ENCODE measurements at regions not wholly inside any gene's neighbourhood (a gene's known extent, or its start where the extent isn't known, plus 50 kb on each side); places are given as distances from the start of the nearest gene placed in this dataset.

DNA sequence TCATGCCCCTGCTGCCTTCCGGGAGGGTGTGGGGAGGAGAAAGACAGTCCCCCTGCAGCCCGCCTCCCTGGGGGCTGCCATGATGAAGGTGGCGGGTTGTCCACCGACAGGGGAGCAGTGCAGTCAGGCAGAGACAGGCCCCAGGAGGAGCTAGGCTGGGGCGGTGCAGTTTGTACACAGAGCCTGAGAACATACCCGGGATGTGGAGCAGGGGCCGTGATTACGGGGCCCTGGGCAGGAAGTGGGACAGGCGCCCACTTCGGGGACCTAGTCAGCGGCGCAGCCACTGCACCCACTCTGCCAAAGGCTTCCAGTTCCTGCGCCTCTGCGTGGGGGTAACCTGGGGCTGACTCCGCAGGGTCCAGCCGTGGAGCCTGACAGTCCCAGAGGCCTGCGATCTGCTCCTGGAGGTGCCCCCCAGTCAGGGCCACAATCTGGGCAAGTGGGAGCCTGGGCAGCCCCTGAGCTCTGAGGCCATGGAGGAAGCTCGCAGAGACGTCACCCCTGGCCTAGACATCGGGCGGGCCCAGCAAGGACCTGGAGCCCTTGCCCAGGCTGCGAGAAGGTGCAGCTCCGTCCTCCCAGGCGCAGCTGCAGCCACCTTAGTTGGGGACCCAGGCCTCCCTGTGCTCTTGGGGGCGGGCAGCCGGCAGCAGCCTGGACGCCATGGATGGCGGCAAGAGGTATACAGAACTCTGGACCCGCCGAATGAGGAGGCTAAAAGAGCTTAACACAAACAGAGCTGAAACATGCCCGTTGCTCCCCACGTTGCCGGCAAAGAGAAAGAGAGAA, 1356.8 kb downstream of the XPNPEP1 start:
- Histone ChIP-seq H2AK5ac (ENCODE audit: low read depth, low read length) (no peak overlapping the region), H3K4me3 (ENCODE audit: extremely low read depth in 1 of 4, insufficient read depth in 2 of 4, low read depth in 3 of 4, low read length in 4 of 4) (no peak overlapping the region), H3K23me2 (ENCODE audit: low read depth, low read length) (no peaks in the 10 kb centered on the region; the same call in 1 of the 2 replicates), H3K56ac (replicated peaks; ENCODE audit: insufficient read length, low read depth, low read length) (no peak overlapping the region), H3K4me1 (replicated peaks in 1 of 4; ENCODE audit: control insufficient read depth in 3 of 4, insufficient read depth in 4 of 4, low read length in 3 of 4) (no peaks in the 10 kb centered on the region), H2AFZ (ENCODE audit: low read length) (peak overlapping the region; percentile 29; the same call in 1 of the 2 replicates), H3K23ac (ENCODE audit: insufficient read length) (no peak overlapping the region), H2BK20ac (ENCODE audit: low read length) (no peak overlapping the region), H3K79me1 (ENCODE audit: low read depth, low read length) (no peaks in the 10 kb centered on the region), H3K4me2 (ENCODE audit: insufficient read depth in 1 of 2, low read depth in 2 of 2, low read length in 2 of 2) (no peak overlapping the region), H2BK5ac (ENCODE audit: low read depth, low read length) (no peak overlapping the region), H2BK120ac (replicated peaks; ENCODE audit: low read depth, low read length) (no peak overlapping the region), H3K14ac (ENCODE audit: insufficient read length) (no peak overlapping the region), H2BK15ac (ENCODE audit: low read length) (no peak overlapping the region), H3K36me3 (ENCODE audit: control insufficient read depth in 2 of 4, insufficient read depth in 4 of 4, low read length in 3 of 4) (no peaks in the 10 kb centered on the region), H3K18ac (ENCODE audit: extremely low read depth, low read length) (no peak overlapping the region; the same call in 1 of the 2 replicates), H4K91ac (replicated peaks; ENCODE audit: insufficient read length, low read length) (no peak overlapping the region), H4K20me1 (replicated peaks in 1 of 2; ENCODE audit: control insufficient read depth in 1 of 2, insufficient read depth in 2 of 2, low read length in 2 of 2) (no peaks in the 10 kb centered on the region), H4K5ac (ENCODE audit: insufficient read length, low read depth, low read length) (no peak overlapping the region), H3K9ac (replicated peaks in 1 of 4; ENCODE audit: extremely low read depth in 1 of 4, low read depth in 3 of 4, low read length in 3 of 4) (no peak overlapping the region), H3K27ac (ENCODE audit: low read depth, low read length) (no peak overlapping the region), H3K9me3 (ENCODE audit: insufficient read depth in 2 of 2, low read depth in 1 of 2, low read length in 1 of 2) (no peaks in the 10 kb centered on the region; a peak in 1 of 4 replicates), H4K8ac (ENCODE audit: extremely low read depth, insufficient read depth, low read length) (no peak overlapping the region), H3K79me2 (ENCODE audit: control insufficient read depth in 1 of 2, insufficient read depth in 2 of 2, low read length in 2 of 2) (no peaks in the 10 kb centered on the region), H3K4ac (replicated peaks; ENCODE audit: insufficient read length, low read depth, low read length) (no peak overlapping the region), H2BK12ac (ENCODE audit: low read depth, low read length) (no peak overlapping the region), H3K27me3 (replicated peaks in 1 of 4; ENCODE audit: control insufficient read depth in 3 of 4, extremely low read depth in 1 of 4, insufficient read depth in 3 of 4, low read length in 3 of 4) (no peaks in the 10 kb centered on the region)
- DNase-seq (ENCODE audit: low read depth in 1 of 2, low spot score in 2 of 2), result no peak
- no peak for FAIRE-seq
- ChIA-PET CTCF (ENCODE audit: partially characterized antibody) (no interaction called here), POLR2A (ENCODE audit: partially characterized antibody) (interaction anchor here (0.6 kb wide), 1 partner anchor 653 kb away, joined by 3 read pairs; no protein-coding TSS in a partner anchor)
- TF ChIP-seq CREB1 (IDR thresholded peaks at IDR 0.05), result no peak
- TF ChIP-seq TBP (IDR thresholded peaks at IDR 0.05; ENCODE audit: low read depth, low read length), result no peak
- no peak for TF ChIP-seq TCF12 (IDR thresholded peaks at IDR 0.05; ENCODE audit: low read depth, low read length)
- TF ChIP-seq CEBPB (IDR thresholded peaks at IDR 0.05; ENCODE audit: low read depth, low read length), result no peak
- 98% methylated on average over 32 of the region's 33 CpGs; no CpG with 5 or more reads in 1 of the 2 experiments for WGBS, 2 experiments (ENCODE audit: extremely low coverage in 1 of 2, insufficient coverage in 1 of 2, insufficient read length in 1 of 2, insufficient replicate concordance in 2 of 2, low coverage in 1 of 2, low lambda C conversion rate in 2 of 2, missing lambda C conversion rate in 1 of 2)
